ACC112 (cell line): ENCODE measurements at regions not wholly inside any gene's neighbourhood (a gene's known extent, or its start where the extent isn't known, plus 50 kb on each side); places are given as distances from the start of the nearest gene placed in this dataset.

Experiments
- H2AFZ ChIP-seq: fragments of 200-600 bp; sonication (generic); one replicate; pipeline ENCODE4 v1.6.0; 2017; ENCODE audit warnings: antibody characterized with exemption, low read length; ENCODE audit not compliant: unreplicated experiment
- H3K27ac ChIP-seq: fragments of 200-600 bp; sonication (generic); 2 replicates; pipeline ENCODE4 v1.5.1; 2014; ENCODE audit warnings: low read depth, mild to moderate bottlenecking, antibody characterized with exemption, low read length, moderate library complexity
- H3K27me3 ChIP-seq: fragments of 200-600 bp; sonication (generic); 2 replicates; pipeline ENCODE4 v1.6.1; 2014; ENCODE audit warnings: mild to moderate bottlenecking, antibody characterized with exemption, low read length, moderate library complexity, mixed read lengths; ENCODE audit not compliant: insufficient read depth
- H3K36me3 ChIP-seq: fragments of 200-600 bp; sonication (generic); 2 replicates; pipeline ENCODE4 v1.6.1; 2016; ENCODE audit warnings: mild to moderate bottlenecking, antibody characterized with exemption, low read length, moderate library complexity, mixed read lengths; ENCODE audit not compliant: insufficient read depth
- H3K4me1 ChIP-seq: fragments of 200-600 bp; sonication (generic); one replicate; pipeline ENCODE4 v1.6.1; 2016; ENCODE audit warnings: low read length, mixed read lengths; ENCODE audit not compliant: insufficient read depth, unreplicated experiment, control insufficient read depth
- H3K4me3 ChIP-seq: fragments of 200-600 bp; sonication (generic); 2 replicates; pipeline ENCODE4 v1.5.1; 2014; ENCODE audit warnings: mild to moderate bottlenecking, low read depth, low read length
- H3K79me2 ChIP-seq: fragments of 200-600 bp; sonication (generic); one replicate; pipeline ENCODE4 v1.6.0; 2016; ENCODE audit warnings: low read length; ENCODE audit not compliant: control insufficient read depth, unreplicated experiment, insufficient read depth

DNA sequence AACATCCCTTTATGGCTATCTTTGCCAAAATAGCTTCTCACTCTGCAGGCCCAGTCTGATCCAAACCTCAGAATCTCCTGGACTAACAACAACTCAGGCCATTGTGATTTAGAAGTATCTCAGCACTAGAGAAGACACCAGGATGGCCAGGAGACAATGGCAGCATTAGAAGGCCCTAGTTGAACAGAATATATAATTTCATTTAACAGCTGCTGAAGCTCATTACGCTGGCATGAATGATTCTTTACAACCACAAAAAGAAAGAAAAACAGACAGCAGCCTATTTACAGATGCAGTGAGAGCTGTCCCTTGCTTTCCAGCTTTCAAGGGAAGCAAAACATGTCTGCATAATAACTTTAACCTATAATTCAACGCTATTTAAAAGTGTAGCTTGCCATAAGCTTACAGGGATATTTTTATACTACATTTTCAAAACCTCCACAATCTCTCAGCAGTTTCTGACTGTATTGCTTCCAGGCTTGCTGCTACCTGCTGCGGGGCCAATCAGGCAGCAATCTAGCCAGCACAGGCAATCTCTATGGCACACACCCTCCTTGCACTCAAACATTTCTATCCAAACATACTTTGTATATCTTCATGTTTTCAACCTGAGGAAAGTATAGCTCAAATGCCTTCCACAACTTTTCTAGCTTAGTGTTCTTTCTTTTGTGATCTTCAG, 107.3 kb downstream of the OGFRL1 start:
- H3K79me2 ChIP-seq = peaks cover 53% of the 10 kb centered on the region
- H3K4me3 ChIP-seq = no peak overlapping the region
- H3K36me3 ChIP-seq = peaks cover 20% of the 10 kb centered on the region
- H3K27ac ChIP-seq = peak overlapping the region; percentile 91
- H3K4me1 ChIP-seq = peaks cover 70% of the 10 kb centered on the region
- H2AFZ ChIP-seq = no peak overlapping the region
- H3K27me3 ChIP-seq = no peaks in the 10 kb centered on the region

DNA sequence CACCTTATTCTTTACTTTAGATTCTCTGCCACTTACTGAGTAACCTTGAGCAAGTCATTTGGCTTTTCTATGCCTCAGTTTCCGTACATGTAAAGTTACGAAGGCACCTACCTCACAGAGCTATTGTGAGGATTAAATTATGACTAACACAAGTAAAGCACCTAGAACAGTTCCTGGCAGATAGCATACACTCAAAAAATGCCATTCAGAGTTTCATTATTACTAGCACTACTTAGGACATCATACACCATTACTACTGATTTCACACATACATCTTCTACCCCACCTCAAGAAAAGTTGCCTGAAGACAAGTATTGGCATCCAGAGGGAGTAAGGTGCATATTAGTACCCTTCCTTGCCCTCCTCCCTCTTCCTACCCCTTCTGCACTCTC, 107.8 kb downstream of the OGFRL1 start:
- no peak overlapping the region for H2AFZ ChIP-seq
- no peaks in the 10 kb centered on the region for H3K27me3 ChIP-seq
- peaks cover 75% of the 10 kb centered on the region for H3K4me1 ChIP-seq
- H3K36me3 ChIP-seq = peaks cover 19% of the 10 kb centered on the region
- H3K4me3 ChIP-seq = no peak overlapping the region
- H3K79me2 ChIP-seq = peaks cover 48% of the 10 kb centered on the region
- peak overlapping the region; percentile 91 for H3K27ac ChIP-seq

DNA sequence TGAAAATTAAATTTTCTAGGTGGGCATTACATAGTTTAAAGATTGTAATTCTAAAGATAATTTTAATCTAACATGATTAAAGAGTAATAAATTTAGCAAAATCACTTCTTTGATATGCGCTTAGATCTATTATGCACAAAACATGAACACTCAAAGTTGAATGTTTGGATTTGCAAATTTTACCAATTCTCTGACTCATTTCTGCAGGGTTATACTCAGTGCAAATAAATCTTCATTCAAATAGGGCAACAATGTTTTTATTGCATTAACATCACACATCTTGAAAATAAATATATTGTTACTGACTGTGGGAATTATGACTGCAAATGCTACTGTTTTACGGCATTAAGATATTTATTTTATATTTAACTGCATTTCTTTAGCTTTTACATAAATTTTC, 110.7 kb downstream of the OGFRL1 start:
- Histone ChIP-seq H2AFZ (no peak overlapping the region), H3K27ac (peak overlapping the region; percentile 5; the same call in 1 of the 2 replicates), H3K4me3 (no peak overlapping the region), H3K4me1 (peaks cover 73% of the 10 kb centered on the region), H3K27me3 (no peaks in the 10 kb centered on the region), H3K79me2 (peaks cover 55% of the 10 kb centered on the region), H3K36me3 (peaks cover 17% of the 10 kb centered on the region)

DNA sequence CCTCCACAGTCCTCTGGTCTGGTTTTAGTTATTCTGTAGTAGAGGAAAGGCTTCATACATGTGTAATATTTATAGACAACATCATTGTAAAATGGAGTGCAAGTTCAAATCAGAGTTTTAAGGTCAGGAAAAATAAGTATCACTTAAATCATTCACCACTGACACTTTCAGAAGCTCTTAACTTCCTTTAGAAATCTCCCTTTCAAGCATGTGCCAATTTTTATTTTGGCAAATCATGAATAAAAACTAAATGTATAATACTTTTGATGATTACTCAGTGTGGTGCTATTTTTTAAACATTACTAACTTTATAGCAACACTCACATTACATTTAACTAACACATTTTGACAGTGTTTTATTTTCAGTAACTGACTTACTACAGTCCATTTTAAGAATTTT, 112.2 kb downstream of the OGFRL1 start:
- peaks cover 17% of the 10 kb centered on the region for H3K36me3 ChIP-seq
- no peak overlapping the region for H3K4me3 ChIP-seq
- H3K4me1 ChIP-seq = peaks cover 74% of the 10 kb centered on the region
- no peaks in the 10 kb centered on the region for H3K27me3 ChIP-seq
- H3K27ac ChIP-seq = peak overlapping the region; percentile 60
- H2AFZ ChIP-seq = no peak overlapping the region
- H3K79me2 ChIP-seq = peaks cover 51% of the 10 kb centered on the region

DNA sequence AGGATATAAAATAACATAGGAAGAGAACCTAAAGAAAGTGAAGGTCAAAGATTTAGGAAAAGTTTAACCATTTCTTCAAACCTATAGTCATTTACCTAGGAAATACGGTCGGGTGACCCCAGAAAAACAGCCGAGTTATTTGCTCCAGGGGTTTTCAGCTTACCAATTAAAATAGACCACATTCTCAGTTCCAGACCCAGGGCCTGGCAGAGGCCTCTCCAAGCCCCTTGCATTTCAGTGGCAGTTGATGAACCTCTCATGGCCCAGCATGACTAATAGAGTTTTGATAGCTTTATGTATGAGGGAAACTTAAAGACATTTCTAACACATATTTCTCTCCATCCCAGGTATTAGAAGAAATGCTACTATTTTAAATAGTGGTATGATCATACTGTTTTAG, 113.5 kb downstream of the OGFRL1 start:
- H3K27me3 ChIP-seq = no peaks in the 10 kb centered on the region
- H3K27ac ChIP-seq = peak overlapping the region; percentile 100
- H3K4me3 ChIP-seq = no peak overlapping the region
- peaks cover 8% of the 10 kb centered on the region for H3K36me3 ChIP-seq
- no peak overlapping the region for H2AFZ ChIP-seq
- H3K79me2 ChIP-seq = peaks cover 51% of the 10 kb centered on the region
- H3K4me1 ChIP-seq = peaks cover 75% of the 10 kb centered on the region

DNA sequence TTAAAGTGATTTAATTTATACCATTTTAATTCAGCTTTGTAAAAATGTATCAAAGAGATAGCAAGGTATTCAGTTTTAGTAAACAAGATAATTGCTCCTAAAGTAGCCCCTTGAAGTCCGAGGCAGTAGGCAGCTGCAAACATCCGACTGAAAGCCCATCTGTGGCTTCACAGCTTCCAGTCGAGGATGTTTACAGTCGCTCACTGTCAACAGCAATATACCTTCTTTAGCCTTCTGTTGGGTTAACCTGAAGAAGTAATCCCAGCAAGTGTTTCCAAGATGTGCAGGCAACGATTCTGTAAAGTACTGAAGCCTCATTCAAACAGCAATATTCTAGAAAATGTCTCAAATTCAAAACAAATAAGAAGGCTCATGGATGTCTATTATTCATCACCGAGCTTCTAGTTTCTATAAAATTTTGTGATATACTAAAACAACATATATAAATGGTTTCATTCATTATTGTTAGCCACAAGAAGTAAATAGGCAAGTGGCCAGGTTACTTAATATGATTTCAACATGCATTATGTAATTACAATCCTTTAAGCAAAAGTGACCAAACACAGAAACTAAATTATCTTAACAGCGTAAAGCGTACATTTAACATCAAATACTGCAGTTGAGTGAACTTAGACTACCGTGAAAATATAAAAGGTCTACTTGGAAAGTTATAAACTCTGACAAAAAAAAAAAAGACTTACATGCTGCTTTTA, 115.0 kb downstream of the OGFRL1 start:
- H3K27ac ChIP-seq = peak overlapping the region; percentile 100
- no peaks in the 10 kb centered on the region for H3K36me3 ChIP-seq
- H3K4me3 ChIP-seq = peak overlapping the region; percentile 71
- peaks cover 88% of the 10 kb centered on the region for H3K4me1 ChIP-seq
- H2AFZ ChIP-seq = no peak overlapping the region
- no peaks in the 10 kb centered on the region for H3K27me3 ChIP-seq
- H3K79me2 ChIP-seq = peaks cover 53% of the 10 kb centered on the region

DNA sequence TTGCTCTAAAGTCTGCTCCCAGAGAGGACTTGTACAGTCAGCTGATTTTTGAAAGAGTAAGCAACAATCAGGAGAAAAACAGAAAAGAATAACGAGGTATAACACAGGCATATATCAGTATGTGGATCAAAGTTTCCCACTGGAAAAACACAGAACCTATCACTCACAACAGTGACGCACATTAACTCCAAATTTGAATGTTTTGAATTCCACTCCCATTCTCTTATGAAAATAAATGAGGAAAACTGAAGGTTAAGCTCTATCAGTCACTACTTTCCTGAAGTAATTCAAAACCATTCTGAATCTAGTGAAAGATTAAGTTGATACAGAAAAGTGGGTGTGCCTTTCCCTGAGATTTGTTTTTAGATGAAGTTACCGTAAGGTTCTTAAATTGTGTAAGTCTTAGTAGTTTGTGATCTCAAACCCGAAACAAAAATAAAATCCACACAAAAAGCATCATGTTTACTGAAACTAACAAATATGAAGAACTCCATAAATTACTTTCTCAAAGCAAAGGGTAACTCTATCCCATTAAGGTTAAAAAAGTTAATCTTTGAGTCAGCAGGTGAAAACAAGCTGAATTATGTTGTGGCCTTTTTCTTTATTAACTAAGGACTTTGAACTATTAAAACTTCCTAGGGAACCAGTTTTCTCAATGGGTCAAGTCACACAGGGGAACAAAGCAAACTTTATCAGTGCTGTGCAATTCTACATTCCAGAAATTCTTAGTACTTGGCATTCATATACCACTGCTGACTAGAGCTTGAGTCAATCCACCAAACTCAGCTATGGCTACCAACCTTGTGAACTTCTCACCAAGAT, 115.7 kb downstream of the OGFRL1 start:
- Histone ChIP-seq H3K4me1 (peaks cover 94% of the 10 kb centered on the region), H3K4me3 (peak overlapping the region; percentile 71), H2AFZ (no peak overlapping the region), H3K79me2 (peaks cover 57% of the 10 kb centered on the region), H3K27ac (peak overlapping the region; percentile 100), H3K36me3 (no peaks in the 10 kb centered on the region), H3K27me3 (no peaks in the 10 kb centered on the region)

DNA sequence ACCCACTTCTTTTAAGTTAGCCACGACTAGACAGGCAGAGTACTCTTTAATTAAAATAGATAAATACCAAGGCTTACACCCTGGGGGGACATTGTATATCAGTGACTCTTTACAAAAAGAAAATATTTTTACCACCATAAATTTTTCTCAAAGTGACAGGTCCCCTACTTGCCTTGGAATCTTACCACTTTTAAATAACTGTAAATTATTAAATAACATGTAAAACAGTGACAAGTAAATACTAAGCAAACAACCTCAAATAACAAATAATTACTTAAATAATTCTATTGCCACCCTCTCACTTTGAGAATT, 116.3 kb downstream of the OGFRL1 start:
- peaks cover 58% of the 10 kb centered on the region for H3K79me2 ChIP-seq
- no peak overlapping the region for H2AFZ ChIP-seq
- peak overlapping the region; percentile 100 for H3K27ac ChIP-seq
- H3K27me3 ChIP-seq = no peaks in the 10 kb centered on the region
- peak overlapping the region; percentile 71 for H3K4me3 ChIP-seq
- peaks cover 94% of the 10 kb centered on the region for H3K4me1 ChIP-seq
- H3K36me3 ChIP-seq = no peaks in the 10 kb centered on the region

DNA sequence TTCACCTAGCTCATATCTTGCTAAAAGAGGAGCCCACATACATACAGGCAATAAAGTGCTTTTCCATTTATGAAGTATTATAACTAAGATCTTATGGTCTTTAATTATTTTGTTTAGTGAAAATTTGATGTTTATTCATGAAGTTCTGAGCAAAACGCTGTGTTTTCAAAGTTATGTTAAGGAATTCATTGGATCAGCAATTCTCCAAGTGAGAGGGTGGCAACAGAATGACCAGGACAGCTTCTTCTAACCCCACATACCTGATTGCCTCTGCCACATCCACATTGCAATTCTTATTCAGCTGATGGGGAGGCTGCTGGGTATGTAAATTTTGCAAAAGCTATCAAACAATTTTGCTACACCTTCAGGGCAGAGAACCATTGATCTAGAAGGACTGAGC, 116.8 kb downstream of the OGFRL1 start:
- peaks cover 57% of the 10 kb centered on the region for H3K79me2 ChIP-seq
- H3K4me1 ChIP-seq = peaks cover 95% of the 10 kb centered on the region
- H3K27ac ChIP-seq = peak overlapping the region; percentile 100
- no peak overlapping the region for H2AFZ ChIP-seq
- H3K36me3 ChIP-seq = no peaks in the 10 kb centered on the region
- H3K27me3 ChIP-seq = no peaks in the 10 kb centered on the region
- H3K4me3 ChIP-seq = peak overlapping the region; percentile 71; the same call in 1 of the 2 replicates

DNA sequence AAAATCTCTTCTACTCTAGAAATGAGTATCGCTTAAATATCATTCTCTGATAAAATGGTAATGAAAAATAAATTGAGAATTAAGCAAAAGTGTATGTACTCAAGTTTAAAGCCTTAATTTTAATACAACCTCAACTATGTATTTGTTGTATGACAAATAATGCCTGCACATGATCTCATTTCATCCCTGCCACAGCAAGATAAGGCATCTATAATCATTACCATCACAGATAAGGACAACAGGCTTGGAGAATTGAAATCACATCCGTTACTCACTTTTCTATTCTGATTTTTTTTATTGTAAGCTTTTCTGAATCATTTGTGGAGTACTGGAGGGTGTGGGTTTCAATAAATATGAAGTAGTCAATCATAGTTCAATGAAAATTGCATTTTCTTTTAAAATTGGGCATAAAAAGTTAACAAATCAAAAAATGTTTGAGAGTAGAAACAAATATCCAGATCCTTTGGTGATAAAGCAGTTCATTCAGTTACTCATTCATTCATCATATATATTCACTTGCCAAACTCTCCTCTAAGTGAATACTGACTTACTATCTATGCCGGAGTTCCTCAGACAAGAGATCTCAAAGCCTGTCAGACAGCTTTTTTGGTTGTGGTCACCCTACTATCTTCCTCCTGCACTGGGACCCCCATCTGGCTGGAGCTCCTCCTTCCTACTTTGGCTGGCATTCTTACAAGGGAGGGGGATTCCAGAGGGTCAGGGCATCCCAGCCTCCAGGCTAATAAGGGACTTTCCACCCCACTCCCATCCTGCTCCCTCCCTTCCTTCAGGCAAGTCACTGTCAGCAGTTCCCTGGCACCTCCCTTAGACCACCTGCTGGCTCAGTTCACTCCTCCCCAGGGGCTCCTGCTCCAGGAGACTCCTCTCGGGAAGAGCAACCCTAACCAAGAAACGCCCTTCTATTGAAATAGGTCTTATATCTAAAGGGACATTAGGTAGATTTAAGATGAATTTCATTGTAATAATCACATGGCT, 118.6 kb downstream of the OGFRL1 start:
- no peaks in the 10 kb centered on the region for H3K36me3 ChIP-seq
- no peak overlapping the region for H3K4me3 ChIP-seq
- no peak overlapping the region for H2AFZ ChIP-seq
- H3K27ac ChIP-seq = peak overlapping the region; percentile 100
- peaks cover 53% of the 10 kb centered on the region for H3K79me2 ChIP-seq
- H3K4me1 ChIP-seq = peaks cover 95% of the 10 kb centered on the region
- H3K27me3 ChIP-seq = no peaks in the 10 kb centered on the region
